ENCODE measurements at regions not wholly inside any gene's neighbourhood (a gene's known extent, or its start where the extent isn't known, plus 50 kb on each side); places are given as distances from the start of the nearest gene placed in this dataset.
"Not testable (repeated sequence)": the region's sequence is repeated elsewhere in the genome, so short reads cannot be mapped to it uniquely, and the experiment has no call there.

DNA sequence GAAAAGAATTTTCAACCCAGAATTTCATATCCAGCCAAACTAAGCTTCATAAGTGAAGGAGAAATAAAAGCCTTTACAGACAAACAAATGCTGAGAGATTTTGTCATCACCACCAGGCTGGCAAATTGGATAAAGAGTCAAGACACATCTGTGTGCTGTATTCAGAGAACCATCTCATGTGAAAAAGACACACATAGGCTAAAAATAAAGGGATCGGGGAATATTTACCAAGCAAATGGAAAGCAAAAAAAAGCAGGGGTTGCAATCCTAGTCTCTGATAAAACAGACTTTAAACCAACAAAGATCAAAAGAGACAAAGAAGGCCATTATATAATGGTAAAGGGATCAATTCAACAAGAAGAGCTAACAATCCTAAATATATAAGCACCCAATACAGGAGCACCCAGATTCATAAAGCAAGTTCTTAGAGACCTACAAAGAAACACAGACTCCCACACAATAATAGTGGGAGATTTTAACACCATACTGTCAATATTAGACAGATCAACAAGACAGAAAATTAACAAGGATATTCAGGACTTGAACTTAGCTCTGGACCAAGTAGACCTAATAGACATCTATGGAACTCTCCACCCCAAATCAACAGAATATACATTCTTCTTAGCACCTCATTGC, 55.9 kb upstream of the ACSM6 start:
- DNase-seq, result not testable (repeated sequence)

DNA sequence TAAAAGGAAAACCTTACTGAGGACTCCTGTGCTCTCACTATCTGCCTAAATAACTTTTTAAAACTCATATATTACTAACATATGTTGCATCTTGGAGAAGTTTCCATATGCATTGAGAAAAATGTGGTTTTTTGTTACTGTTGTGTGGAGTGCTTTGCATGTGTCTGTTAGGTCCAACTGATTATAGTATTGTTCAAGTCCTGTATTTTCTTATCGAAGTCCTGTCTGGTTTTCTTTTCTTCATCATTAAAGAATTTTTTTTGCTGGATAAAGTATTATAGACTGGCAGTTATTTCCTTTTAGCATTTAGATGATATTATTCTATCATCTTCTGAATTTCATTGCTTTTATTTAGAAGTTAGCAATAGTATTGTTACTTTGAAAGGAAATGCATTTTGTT, 59.5 kb upstream of the ACSM6 start:
- DNase-seq, result no peak

DNA sequence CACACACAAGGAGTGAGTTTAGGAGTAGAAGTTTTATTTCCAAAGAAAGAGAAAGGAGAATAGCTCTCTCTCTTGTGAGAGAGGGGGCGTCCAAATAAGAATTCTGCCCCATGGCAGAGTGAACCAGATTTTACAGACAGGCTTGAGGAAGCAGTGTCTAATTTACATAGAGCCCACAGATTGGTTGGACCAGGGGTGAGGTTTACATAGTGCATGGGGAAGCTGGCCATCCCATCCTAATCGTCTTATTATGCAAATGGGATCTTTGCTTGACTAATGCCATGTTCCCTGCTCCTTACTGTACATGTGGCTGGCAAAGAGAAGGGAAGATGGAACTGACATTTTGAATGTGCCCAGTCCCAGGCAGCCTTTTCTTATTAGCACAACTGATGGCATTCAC, 60.0 kb upstream of the ACSM6 start:
- DNase-seq, result no peak

DNA sequence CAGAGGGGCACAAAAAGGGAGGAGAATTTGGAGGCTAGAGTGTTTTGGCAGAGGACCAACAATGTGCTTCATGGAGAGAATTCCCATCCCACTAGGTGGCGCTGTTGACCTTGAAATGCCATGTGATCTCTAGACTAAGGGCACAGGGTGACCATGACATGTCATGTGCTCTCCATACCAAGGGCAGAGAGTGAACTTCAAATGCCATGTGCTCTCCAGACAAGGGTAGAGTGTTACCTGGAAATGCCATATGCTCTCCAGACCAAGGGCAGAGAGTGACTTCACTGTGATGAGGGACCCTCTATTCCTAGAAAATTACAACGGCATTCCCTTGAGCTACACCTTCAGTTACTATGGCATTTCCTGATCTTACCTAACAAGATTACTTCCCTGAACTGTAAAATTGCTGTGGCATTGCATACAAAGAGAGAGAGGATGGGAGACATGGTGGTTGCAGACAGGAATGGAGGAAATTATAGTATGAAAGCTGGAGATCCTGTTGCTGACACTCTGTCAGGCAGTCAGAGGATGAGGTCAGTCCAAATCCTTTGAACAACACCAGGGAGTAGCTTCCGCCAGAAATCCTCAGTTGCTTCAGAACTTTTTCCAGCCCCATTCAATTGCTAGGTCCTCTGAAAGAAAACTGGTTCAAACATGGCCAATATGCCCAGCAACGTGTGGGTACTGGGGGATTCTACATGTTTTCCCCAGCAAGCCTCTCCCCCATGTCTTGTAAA, 60.9 kb upstream of the ACSM6 start:
- DNase-seq, result peak in 1 of 2 experiments; percentile 48

DNA sequence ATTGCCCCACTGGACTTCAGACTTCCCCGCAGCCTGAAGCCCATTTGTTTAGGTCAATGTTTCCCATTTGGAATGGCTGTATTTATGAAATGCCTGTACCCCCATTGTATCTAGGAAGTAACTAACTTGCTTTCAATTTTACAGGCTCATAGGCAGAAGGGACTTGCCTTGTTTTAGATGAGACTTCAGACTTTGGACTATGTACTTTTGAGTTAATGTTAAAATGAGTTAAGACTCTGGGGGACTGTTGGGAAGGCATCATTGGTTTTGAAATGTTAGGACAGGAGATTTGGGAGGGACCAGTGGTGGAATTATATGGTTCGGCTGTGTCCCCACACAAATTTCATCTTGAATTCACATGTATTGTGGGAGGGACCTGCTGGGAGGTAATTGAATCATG, 61.1 kb upstream of the CYP2C8 start:
- DNase-seq, result not testable (repeated sequence)

DNA sequence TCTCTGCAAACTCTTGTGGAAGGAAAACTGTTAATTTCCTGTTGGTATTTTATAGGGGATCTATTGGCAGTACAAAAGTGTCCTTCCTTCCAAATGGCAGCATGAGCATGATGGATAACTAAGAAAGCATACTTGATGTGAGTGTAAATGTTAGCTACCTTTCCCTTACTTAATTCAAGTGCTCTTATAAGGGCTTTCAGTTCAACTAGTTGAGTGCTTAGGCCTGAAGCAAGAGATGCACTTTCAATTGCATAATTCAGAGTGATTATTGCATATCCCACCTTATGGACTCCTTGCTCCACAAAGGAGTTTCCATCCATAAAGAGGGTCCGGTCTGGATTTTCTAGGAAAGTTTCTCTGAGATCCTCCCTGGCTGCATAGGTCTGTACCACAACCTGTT, 56.3 kb upstream of the CYP2C8 start:
- DNase-seq, result no peak

DNA sequence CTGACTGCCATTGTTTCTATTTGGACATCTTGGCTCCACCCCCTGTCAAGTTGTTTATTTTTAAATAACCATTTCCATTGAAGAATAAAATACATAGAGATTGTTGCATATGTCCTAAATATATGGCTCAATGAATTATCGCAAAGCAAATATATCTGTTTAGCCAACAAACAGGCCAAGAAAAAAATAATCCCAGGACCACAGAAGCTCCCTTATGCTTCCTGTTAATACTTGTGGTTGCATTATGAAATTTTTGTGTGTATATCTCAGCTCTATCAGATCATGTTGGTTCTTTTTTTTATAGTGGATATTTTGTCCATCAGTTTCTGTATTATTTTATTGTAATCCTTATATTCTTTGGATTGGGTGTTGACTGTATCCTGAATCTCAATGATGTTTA, 53.4 kb upstream of the CYP2C8 start:
- no peak for DNase-seq

DNA sequence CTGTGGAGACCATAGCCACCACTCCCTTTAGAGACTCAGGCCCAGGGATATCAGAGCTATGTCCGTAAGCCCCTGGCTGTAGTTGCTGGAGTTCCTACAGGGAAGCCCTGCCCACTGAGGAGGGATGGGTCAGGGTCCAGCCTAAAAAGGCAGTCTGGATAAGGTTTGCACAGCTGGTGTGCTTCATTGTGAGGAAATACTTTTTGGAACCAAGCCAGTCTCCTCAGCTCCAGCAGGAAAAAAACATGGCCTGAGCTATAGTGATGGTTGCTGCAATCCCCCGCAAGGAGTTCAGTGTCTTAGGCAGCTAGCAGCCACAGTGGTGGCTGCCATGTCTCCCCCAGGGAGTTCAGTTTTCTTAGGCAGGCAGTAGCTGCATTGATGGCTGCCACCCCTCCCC, 52.6 kb upstream of the CYP2C8 start:
- DNase-seq, result no peak

All from SW 1271 (cell line).